Gastrocnemius medialis (tissue), 4 donors: ENCODE measurements at regions not wholly inside any gene's neighbourhood (a gene's known extent, or its start where the extent isn't known, plus 50 kb on each side); places are given as distances from the start of the nearest gene placed in this dataset.

Experiments used
- POLR2A ChIP-seq, 2 donors: fragments of 450-650 bp; IDR thresholded peaks; one replicate each; pipeline ENCODE4 v1.6.1; 2017; ENCODE audit warnings: antibody characterized with exemption in 2 of 2, mild to moderate bottlenecking in 2 of 2, moderate library complexity in 2 of 2
- TF ChIP-seq, protein P1 (sequence below), 5 experiments: fragments of 450-650 bp in 3 of 5; fragments of 200-600 bp in 2 of 5; sonication (generic) in 2 of 5; IDR thresholded peaks in 4 of 5; conservative IDR thresholded peaks in 1 of 5; 1 replicate in 4 of 5; 2 replicates in 1 of 5; pipeline ENCODE4 v1.5.1; 2016 to 2019; ENCODE audit warnings: antibody characterized with exemption in 5 of 5, mild to moderate bottlenecking in 3 of 5, moderate library complexity in 3 of 5

- TF ChIP-seq, protein P1, sequence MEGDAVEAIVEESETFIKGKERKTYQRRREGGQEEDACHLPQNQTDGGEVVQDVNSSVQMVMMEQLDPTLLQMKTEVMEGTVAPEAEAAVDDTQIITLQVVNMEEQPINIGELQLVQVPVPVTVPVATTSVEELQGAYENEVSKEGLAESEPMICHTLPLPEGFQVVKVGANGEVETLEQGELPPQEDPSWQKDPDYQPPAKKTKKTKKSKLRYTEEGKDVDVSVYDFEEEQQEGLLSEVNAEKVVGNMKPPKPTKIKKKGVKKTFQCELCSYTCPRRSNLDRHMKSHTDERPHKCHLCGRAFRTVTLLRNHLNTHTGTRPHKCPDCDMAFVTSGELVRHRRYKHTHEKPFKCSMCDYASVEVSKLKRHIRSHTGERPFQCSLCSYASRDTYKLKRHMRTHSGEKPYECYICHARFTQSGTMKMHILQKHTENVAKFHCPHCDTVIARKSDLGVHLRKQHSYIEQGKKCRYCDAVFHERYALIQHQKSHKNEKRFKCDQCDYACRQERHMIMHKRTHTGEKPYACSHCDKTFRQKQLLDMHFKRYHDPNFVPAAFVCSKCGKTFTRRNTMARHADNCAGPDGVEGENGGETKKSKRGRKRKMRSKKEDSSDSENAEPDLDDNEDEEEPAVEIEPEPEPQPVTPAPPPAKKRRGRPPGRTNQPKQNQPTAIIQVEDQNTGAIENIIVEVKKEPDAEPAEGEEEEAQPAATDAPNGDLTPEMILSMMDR (IDR thresholded peaks at IDR 0.05 in 4 of 5, conservative IDR thresholded peaks at IDR 0.05 in 1 of 5), result no peak
- TF ChIP-seq POLR2A (IDR thresholded peaks at IDR 0.05), result no peak
Measured at GRCh38 chr12:27186022-27186839, 57.9 kb upstream of the STK38L start.
